ENCODE measurements at regions not wholly inside any gene's neighbourhood (a gene's known extent, or its start where the extent isn't known, plus 50 kb on each side); places are given as distances from the start of the nearest gene placed in this dataset.

DNA sequence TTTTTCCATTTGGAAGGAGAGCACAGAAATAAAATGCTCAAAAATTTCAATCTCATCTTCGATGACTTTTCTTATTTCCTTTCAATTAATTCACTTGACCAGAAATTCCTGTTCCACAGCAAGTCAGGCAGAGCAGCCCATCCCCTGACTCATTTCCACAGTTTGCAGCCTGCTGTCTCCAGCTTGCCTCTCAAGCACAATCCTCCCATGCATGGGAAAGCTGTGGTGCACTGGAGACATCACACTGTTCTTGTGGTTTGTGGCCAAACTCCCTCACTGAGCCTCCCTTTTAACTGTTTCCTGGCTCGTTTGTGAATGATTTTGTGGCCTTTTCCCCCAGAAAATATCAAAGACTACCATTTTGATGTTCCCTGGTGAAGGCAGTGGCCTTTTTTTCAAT is 114.0 kb upstream of the ENPEP start:
- TF ChIP-seq, protein P1, sequence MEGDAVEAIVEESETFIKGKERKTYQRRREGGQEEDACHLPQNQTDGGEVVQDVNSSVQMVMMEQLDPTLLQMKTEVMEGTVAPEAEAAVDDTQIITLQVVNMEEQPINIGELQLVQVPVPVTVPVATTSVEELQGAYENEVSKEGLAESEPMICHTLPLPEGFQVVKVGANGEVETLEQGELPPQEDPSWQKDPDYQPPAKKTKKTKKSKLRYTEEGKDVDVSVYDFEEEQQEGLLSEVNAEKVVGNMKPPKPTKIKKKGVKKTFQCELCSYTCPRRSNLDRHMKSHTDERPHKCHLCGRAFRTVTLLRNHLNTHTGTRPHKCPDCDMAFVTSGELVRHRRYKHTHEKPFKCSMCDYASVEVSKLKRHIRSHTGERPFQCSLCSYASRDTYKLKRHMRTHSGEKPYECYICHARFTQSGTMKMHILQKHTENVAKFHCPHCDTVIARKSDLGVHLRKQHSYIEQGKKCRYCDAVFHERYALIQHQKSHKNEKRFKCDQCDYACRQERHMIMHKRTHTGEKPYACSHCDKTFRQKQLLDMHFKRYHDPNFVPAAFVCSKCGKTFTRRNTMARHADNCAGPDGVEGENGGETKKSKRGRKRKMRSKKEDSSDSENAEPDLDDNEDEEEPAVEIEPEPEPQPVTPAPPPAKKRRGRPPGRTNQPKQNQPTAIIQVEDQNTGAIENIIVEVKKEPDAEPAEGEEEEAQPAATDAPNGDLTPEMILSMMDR (IDR thresholded peaks at IDR 0.05; ENCODE audit: low read depth, low read length, missing input control): no peak
- no peak for TF ChIP-seq HNF4G (IDR thresholded peaks at IDR 0.05)
- no peak for TF ChIP-seq TAF1 (conservative IDR thresholded peaks at IDR 0.05)
- no peak for TF ChIP-seq FOXA1 (IDR thresholded peaks at IDR 0.05)
- TF ChIP-seq FOXA2 (IDR thresholded peaks at IDR 0.05): no peak
- TF ChIP-seq RXRA (IDR thresholded peaks at IDR 0.05): no peak
- TF ChIP-seq, protein P2, sequence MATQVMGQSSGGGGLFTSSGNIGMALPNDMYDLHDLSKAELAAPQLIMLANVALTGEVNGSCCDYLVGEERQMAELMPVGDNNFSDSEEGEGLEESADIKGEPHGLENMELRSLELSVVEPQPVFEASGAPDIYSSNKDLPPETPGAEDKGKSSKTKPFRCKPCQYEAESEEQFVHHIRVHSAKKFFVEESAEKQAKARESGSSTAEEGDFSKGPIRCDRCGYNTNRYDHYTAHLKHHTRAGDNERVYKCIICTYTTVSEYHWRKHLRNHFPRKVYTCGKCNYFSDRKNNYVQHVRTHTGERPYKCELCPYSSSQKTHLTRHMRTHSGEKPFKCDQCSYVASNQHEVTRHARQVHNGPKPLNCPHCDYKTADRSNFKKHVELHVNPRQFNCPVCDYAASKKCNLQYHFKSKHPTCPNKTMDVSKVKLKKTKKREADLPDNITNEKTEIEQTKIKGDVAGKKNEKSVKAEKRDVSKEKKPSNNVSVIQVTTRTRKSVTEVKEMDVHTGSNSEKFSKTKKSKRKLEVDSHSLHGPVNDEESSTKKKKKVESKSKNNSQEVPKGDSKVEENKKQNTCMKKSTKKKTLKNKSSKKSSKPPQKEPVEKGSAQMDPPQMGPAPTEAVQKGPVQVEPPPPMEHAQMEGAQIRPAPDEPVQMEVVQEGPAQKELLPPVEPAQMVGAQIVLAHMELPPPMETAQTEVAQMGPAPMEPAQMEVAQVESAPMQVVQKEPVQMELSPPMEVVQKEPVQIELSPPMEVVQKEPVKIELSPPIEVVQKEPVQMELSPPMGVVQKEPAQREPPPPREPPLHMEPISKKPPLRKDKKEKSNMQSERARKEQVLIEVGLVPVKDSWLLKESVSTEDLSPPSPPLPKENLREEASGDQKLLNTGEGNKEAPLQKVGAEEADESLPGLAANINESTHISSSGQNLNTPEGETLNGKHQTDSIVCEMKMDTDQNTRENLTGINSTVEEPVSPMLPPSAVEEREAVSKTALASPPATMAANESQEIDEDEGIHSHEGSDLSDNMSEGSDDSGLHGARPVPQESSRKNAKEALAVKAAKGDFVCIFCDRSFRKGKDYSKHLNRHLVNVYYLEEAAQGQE (IDR thresholded peaks at IDR 0.05): no peak
- no peak for TF ChIP-seq JUND (IDR thresholded peaks at IDR 0.05)
- no peak for TF ChIP-seq YY1 (IDR thresholded peaks at IDR 0.05)
- TF ChIP-seq GABPA (IDR thresholded peaks at IDR 0.05 in 1 of 2, conservative IDR thresholded peaks at IDR 0.05 in 1 of 2): no peak
- TF ChIP-seq, protein P3, sequence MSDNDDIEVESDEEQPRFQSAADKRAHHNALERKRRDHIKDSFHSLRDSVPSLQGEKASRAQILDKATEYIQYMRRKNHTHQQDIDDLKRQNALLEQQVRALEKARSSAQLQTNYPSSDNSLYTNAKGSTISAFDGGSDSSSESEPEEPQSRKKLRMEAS (IDR thresholded peaks at IDR 0.05): no peak
- TF ChIP-seq SP1 (IDR thresholded peaks at IDR 0.05): no peak

All from liver (tissue), 3 donors.